SU-DHL-6 (cell line): ENCODE measurements at regions not wholly inside any gene's neighbourhood (a gene's known extent, or its start where the extent isn't known, plus 50 kb on each side); places are given as distances from the start of the nearest gene placed in this dataset.

ENCODE experiments used
- CTCF ChIP-seq: fragments of 200-600 bp; sonication (generic); IDR thresholded peaks from one replicate; pipeline ENCODE4 v1.5.1; 2017; ENCODE audit warnings: antibody characterized with exemption, mild to moderate bottlenecking, low read length, moderate library complexity; ENCODE audit not compliant: insufficient read depth, poor library complexity, severe bottlenecking
- EZH2phosphoT487 ChIP-seq: fragments of 200-600 bp; sonication (generic), shearing (Covaris generic); conservative IDR thresholded peaks from 2 replicates; pipeline ENCODE4 v1.6.1; 2018; ENCODE audit warnings: mild to moderate bottlenecking, antibody characterized with exemption, low read length, moderate library complexity, mixed read lengths

GRCh38 chr5:88394536-88395175 is 126.0 kb upstream of the TMEM161B start:
- TF ChIP-seq CTCF (no peak), EZH2phosphoT487 (no peak)
